ENCODE measurements at regions not wholly inside any gene's neighbourhood (a gene's known extent, or its start where the extent isn't known, plus 50 kb on each side); places are given as distances from the start of the nearest gene placed in this dataset.

- 64 to 78% methylated on average over 20 to 25 of the region's 25 CpGs for WGBS, 2 donors
- Histone ChIP-seq H3K36me3 (no peaks in the 10 kb centered on the region), H3K4me1 (no peaks in the 10 kb centered on the region), H3K27ac (no peak overlapping the region), H3K27me3 (no peaks in the 10 kb centered on the region), H3K4me3 (replicated peaks in 1 of 3) (no peak overlapping the region), H3K9me3 (no peaks in the 10 kb centered on the region)
- no peak for DNase-seq
- intact Hi-C loops (cut with DNase I): no loop called here
- TF ChIP-seq POLR2A (IDR thresholded peaks at IDR 0.05) (no peak), CTCF (IDR thresholded peaks at IDR 0.05) (no peak)
Measured at GRCh38 chr12:34400986-34401658, 378.8 kb downstream of the ALG10 start.

DNA sequence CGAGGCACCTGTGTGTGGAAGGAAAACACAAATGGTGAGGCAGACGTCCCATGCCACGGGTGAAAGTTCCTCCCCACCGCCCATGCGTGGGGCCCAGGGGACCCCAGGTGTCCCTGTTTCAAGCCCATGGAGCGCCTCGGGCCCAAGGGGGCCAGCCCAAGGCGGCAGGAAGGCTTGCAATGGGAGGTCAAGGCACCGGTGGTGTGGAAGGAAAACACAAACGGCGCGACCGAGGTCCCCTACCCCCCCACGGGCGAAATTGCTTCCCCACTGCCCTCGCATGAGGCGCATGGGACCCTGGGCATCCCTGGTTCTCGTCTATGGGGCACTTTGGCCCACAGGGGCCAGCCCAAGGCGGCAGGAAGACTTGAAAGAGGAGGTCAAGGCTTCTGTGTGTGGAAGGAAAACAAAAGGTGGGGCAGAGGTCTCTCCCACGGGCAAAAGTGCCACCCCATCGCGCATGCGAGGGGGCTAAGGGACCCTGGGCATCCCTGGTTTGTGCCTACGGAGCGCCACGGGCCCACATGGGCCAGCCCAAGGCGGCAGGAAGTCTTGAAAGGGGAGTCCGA is 379.4 kb downstream of the ALG10 start:
- H3K4me1 ChIP-seq: no peaks in the 10 kb centered on the region
- H3K27me3 ChIP-seq: no peaks in the 10 kb centered on the region
- H3K4me3 ChIP-seq (replicated peaks in 1 of 3): no peak overlapping the region
- TF ChIP-seq POLR2A (IDR thresholded peaks at IDR 0.05): no peak
- TF ChIP-seq CTCF (IDR thresholded peaks at IDR 0.05): no peak
- peak in 1 of 2 donors; percentile 0 for DNase-seq
- no peaks in the 10 kb centered on the region for H3K36me3 ChIP-seq
- no peaks in the 10 kb centered on the region for H3K9me3 ChIP-seq
- intact Hi-C loops (cut with DNase I): no loop called here
- WGBS, 2 donors: 37 to 63% methylated on average over 18 to 25 of the region's 28 CpGs
- H3K27ac ChIP-seq: no peak overlapping the region

- intact Hi-C loops (cut with DNase I): no loop called here
- no peaks in the 10 kb centered on the region for H3K4me1 ChIP-seq
- H3K4me3 ChIP-seq (replicated peaks in 1 of 3): no peak overlapping the region
- no peak for TF ChIP-seq POLR2A (IDR thresholded peaks at IDR 0.05)
- no peak for TF ChIP-seq CTCF (IDR thresholded peaks at IDR 0.05)
- no peaks in the 10 kb centered on the region for H3K9me3 ChIP-seq
- no peak overlapping the region for H3K27ac ChIP-seq
- H3K36me3 ChIP-seq: no peaks in the 10 kb centered on the region
- WGBS, 2 donors: 67 to 70% methylated on average over 23 to 30 of the region's 30 CpGs
- DNase-seq: peak in 1 of 2 donors; percentile 0
- no peaks in the 10 kb centered on the region for H3K27me3 ChIP-seq
Measured at GRCh38 chr12:34402228-34402898, 380.1 kb downstream of the ALG10 start.

DNA sequence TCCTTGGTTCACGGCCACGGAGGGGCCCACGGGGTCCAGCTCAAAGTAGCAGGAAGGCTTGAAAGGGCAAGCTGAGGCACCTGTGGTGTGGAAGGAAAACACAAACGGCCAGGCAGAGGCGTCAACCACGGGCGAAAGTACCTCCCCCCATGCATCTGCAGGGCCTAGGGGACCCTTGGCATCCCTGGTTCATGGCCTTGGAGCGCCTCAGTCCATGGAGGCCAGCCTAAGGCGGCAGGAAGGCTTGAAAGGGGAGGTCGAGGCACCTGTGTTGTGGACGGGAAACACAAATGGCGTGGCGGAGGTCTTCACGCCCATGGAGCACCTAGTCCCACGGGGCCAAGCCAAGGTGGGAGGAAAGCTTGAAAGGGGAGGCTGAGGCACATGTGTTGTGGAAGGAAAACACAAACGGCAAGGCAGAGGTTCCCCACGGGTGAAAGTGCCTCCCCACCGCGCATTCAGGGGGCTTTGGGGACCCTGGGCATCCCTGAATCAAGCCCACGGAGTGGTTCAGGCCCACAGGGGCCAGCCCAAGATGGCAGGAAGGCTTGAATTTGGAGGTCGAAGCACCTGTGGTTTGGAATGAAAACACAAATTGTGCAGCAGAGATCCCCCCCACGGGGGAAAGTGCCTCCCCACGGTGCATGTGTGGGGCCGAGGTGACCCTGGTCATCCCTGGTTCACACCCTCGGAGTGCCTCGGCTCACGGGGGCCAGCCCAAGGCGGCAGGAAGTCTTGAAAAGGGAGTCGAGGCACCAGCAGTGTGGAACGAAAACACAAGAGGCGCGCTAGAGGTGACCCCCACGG is 380.8 kb downstream of the ALG10 start:
- no peaks in the 10 kb centered on the region for H3K36me3 ChIP-seq
- no peaks in the 10 kb centered on the region for H3K4me1 ChIP-seq
- H3K27ac ChIP-seq: no peak overlapping the region
- DNase-seq: peak in 1 of 2 donors; percentile 1
- no peaks in the 10 kb centered on the region for H3K27me3 ChIP-seq
- 70 to 76% methylated on average over 32 to 33 of the region's 33 CpGs for WGBS, 2 donors
- no peaks in the 10 kb centered on the region for H3K9me3 ChIP-seq
- intact Hi-C loops (cut with DNase I): no loop called here
- H3K4me3 ChIP-seq (replicated peaks in 1 of 3): no peak overlapping the region
- TF ChIP-seq POLR2A (IDR thresholded peaks at IDR 0.05): no peak
- no peak for TF ChIP-seq CTCF (IDR thresholded peaks at IDR 0.05)

All from thyroid gland (tissue), 4 donors.